GM10248 (cell line): ENCODE measurements at regions not wholly inside any gene's neighbourhood (a gene's known extent, or its start where the extent isn't known, plus 50 kb on each side); places are given as distances from the start of the nearest gene placed in this dataset.

Source experiments
- CTCF ChIA-PET: fragments of 300-600 bp; sonication (Branson Sonifier 250); formaldehyde crosslinking; extraction: SDS; loops from one replicate; lab custom pipeline; 2021; ENCODE audit warnings: antibody characterized with exemption; lab: Yijun Ruan, JAX
- POLR2A ChIA-PET: fragments of 350-650 bp; sonication (Branson Sonifier 250); formaldehyde crosslinking; extraction: SDS; loops from one replicate; lab custom pipeline; 2020; ENCODE audit warnings: antibody characterized with exemption; lab: Yijun Ruan, JAX
- DNase-seq: peaks from one replicate; pipeline ENCODE4 v3.0.0; 2012; ENCODE audit errors: extremely low spot score
- TF ChIP-seq, protein P1 (sequence below): IDR thresholded peaks from 2 replicates; pipeline ENCODE4 v1.5.1; 2012; ENCODE audit warnings: mild to moderate bottlenecking, low read depth; ENCODE audit errors: extremely low read depth, missing control alignments, control extremely low read depth

- TF ChIP-seq, protein P1, sequence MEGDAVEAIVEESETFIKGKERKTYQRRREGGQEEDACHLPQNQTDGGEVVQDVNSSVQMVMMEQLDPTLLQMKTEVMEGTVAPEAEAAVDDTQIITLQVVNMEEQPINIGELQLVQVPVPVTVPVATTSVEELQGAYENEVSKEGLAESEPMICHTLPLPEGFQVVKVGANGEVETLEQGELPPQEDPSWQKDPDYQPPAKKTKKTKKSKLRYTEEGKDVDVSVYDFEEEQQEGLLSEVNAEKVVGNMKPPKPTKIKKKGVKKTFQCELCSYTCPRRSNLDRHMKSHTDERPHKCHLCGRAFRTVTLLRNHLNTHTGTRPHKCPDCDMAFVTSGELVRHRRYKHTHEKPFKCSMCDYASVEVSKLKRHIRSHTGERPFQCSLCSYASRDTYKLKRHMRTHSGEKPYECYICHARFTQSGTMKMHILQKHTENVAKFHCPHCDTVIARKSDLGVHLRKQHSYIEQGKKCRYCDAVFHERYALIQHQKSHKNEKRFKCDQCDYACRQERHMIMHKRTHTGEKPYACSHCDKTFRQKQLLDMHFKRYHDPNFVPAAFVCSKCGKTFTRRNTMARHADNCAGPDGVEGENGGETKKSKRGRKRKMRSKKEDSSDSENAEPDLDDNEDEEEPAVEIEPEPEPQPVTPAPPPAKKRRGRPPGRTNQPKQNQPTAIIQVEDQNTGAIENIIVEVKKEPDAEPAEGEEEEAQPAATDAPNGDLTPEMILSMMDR = no peak
- POLR2A ChIA-PET = no interaction called here
- CTCF ChIA-PET = interaction anchor here (1.3 kb wide), 1 partner anchor 96 kb away, joined by 3 read pairs; no protein-coding TSS in a partner anchor
- DNase-seq = no peak
Measured at GRCh38 chr12:116656306-116656705, 81.6 kb downstream of the SPRING1 start.

DNA sequence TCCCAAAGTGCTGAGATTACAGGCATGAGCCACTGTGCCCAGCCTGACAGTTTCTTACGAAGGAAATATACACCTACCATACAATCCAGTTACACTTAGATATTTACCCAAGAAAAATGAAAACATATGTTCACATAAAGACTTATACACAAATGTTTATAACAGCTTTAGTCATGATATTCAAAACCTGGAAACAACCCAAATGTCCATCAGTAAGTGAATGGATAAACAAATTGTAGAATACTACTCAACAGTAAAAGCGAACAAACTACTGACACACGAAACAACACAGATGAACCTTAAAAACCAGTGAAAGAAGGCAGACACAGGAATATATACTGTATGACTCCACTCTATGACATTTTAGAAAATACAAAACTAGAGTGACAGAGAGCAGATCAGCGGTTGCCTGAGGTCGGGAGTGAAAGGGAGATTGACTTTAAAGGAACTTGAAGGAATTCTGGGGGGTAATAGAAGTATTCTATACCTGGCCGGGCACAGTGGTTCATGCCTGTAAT is 83.6 kb downstream of the SPRING1 start:
- CTCF ChIA-PET = interaction anchor here (1.5 to 1.9 kb wide), 2 partner anchors 10 to 28 kb away, joined by 4 to 5 read pairs; no protein-coding TSS in a partner anchor
- TF ChIP-seq, protein P1 = no peak
- POLR2A ChIA-PET = no interaction called here
- no peak for DNase-seq

DNA sequence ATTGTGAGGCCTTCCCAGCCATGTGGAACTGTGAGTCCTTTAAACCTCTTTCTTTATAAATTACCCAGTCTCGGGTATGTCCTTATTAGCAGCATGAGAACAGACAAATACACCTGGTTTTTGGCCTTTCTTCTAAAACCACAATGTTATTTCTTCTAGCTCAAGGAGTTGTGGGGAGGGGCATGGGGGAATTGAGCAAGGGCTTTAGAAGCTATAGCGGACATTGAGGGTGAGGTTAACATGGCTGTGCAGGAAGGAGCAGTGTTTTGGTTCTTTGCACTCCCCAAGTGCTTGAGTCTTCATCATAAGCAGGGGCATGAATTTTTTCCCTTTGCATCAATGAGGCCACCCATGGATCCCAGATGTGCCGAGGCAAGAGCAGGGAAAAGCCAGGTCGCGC is 86.8 kb downstream of the SPRING1 start:
- ChIA-PET CTCF (interaction anchor here (1.0 kb wide), 1 partner anchor 23 kb away, joined by 3 read pairs; no protein-coding TSS in a partner anchor), POLR2A (no interaction called here)
- TF ChIP-seq, protein P1 = no peak
- no peak for DNase-seq

- DNase-seq = no peak
- TF ChIP-seq, protein P1 = no peak
- CTCF ChIA-PET = interaction anchor here (0.6 to 1.0 kb wide), 2 partner anchors 23 to 44 kb away, joined by 3 read pairs; no protein-coding TSS in a partner anchor
- POLR2A ChIA-PET = no interaction called here
Measured at GRCh38 chr12:116650585-116651087, 87.2 kb downstream of the SPRING1 start.

DNA sequence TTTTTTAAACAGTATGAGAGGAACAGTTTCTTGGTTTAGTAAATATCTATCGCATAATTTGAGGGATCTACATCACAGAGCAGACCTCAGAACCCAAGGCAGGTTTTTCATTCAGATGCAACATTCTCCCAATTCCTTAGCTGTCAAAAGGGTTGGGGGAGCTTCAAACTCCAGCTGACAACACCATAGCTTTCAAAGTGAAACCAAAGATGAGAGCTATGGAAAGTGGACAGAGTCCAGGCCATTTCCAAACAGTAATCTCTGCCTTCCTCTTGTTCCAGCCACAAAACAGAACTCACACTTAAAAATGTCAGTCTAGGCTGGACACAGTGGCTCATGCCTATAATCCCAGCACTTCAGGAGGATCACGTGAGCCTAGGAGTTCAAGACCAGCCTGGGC is 87.8 kb downstream of the SPRING1 start:
- ChIA-PET POLR2A (no interaction called here), CTCF (interaction anchor here (0.6 kb wide), 1 partner anchor 44 kb away, joined by 3 read pairs; no protein-coding TSS in a partner anchor)
- TF ChIP-seq, protein P1 = no peak
- no peak for DNase-seq

DNA sequence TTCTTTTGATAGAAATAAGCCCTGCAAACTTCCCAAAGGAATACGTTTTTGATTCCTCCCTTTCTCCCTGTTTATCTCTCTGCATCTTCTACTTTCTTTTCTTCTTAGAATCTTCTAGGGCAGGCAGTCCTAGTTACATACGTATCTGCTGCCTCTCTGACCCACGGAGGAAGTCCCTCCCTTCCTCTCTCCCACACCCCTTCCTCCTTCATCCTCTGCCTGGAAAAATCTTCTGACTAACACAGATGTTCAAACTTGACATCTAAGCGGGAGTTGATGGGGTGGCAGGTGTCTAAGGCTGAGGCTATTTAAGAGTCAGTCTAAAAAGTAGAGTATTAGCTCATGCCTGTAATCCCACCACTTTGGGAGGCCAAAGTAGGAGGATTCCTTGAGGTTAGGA is 88.6 kb downstream of the MAP1LC3B2 start:
- TF ChIP-seq, protein P1 = no peak
- POLR2A ChIA-PET = no interaction called here
- DNase-seq = no peak
- CTCF ChIA-PET = no interaction called here
